GM23248 (cell line): ENCODE measurements at regions not wholly inside any gene's neighbourhood (a gene's known extent, or its start where the extent isn't known, plus 50 kb on each side); places are given as distances from the start of the nearest gene placed in this dataset.

Experiments used
- DNase-seq: peaks from one replicate; pipeline ENCODE4 v3.0.0-alpha.2; 2015
- H2AFZ ChIP-seq: fragments of 200-600 bp; sonication (generic); 2 replicates; pipeline ENCODE4 v1.6.1; 2016; ENCODE audit warnings: antibody characterized with exemption
- H3F3A ChIP-seq: fragments of 200-600 bp; sonication (generic); 2 replicates; pipeline ENCODE4 v1.6.1; 2016; ENCODE audit warnings: mild to moderate bottlenecking, antibody characterized with exemption, mixed run types; ENCODE audit not compliant: insufficient read depth
- H3K27ac ChIP-seq: fragments of 200-600 bp; sonication (generic); 2 replicates; pipeline ENCODE4 v1.5.1; 2016; ENCODE audit warnings: mild to moderate bottlenecking
- H3K27me3 ChIP-seq: fragments of 200-600 bp; sonication (generic); replicated peaks from 2 replicates; pipeline ENCODE4 v1.6.1; 2016; ENCODE audit warnings: mild to moderate bottlenecking; ENCODE audit not compliant: insufficient read depth
- H3K36me3 ChIP-seq: fragments of 200-600 bp; sonication (generic); 2 replicates; pipeline ENCODE4 v1.6.1; 2016; ENCODE audit warnings: low read depth, mild to moderate bottlenecking
- H3K4me1 ChIP-seq: fragments of 200-600 bp; sonication (generic); 2 replicates; pipeline ENCODE4 v1.6.1; 2016; ENCODE audit warnings: mild to moderate bottlenecking; ENCODE audit not compliant: insufficient read depth
- H3K4me2 ChIP-seq: fragments of 200-600 bp; sonication (generic); one replicate; pipeline ENCODE4 v1.6.1; 2016; ENCODE audit warnings: mild to moderate bottlenecking; ENCODE audit not compliant: unreplicated experiment
- H3K4me3 ChIP-seq: fragments of 200-600 bp; sonication (generic); 2 replicates; pipeline ENCODE4 v1.5.1; 2016; ENCODE audit warnings: mild to moderate bottlenecking
- H3K79me2 ChIP-seq: fragments of 200-600 bp; sonication (generic); 2 replicates; pipeline ENCODE4 v1.6.1; 2016; ENCODE audit warnings: mild to moderate bottlenecking; ENCODE audit not compliant: insufficient read depth
- H3K9ac ChIP-seq: fragments of 200-600 bp; sonication (generic); 2 replicates; pipeline ENCODE4 v1.6.1; 2016; ENCODE audit warnings: mild to moderate bottlenecking
- H3K9me2 ChIP-seq: fragments of 200-600 bp; sonication (generic); 2 replicates; pipeline ENCODE4 v1.6.1; 2016; ENCODE audit warnings: mixed run types, mild to moderate bottlenecking, moderate library complexity; ENCODE audit not compliant: insufficient read depth
- H3K9me3 ChIP-seq: fragments of 200-600 bp; sonication (generic); one replicate; pipeline ENCODE4 v1.6.1; 2017; ENCODE audit warnings: low read depth
- H4K20me1 ChIP-seq: fragments of 200-600 bp; sonication (generic); 2 replicates; pipeline ENCODE4 v1.6.0; 2016; ENCODE audit not compliant: insufficient read depth
- EZH2 ChIP-seq: fragments of 200-600 bp; sonication (generic); IDR thresholded peaks from 2 replicates; pipeline ENCODE4 v1.6.1; 2018; ENCODE audit warnings: antibody characterized with exemption, mild to moderate bottlenecking; ENCODE audit not compliant: insufficient read depth, poor library complexity, severe bottlenecking
- EZH2phosphoT487 ChIP-seq: fragments of 200-600 bp; sonication (generic); IDR thresholded peaks from 2 replicates; pipeline ENCODE4 v1.6.1; 2018; ENCODE audit warnings: antibody characterized with exemption, moderate library complexity, mild to moderate bottlenecking, low read depth; ENCODE audit not compliant: insufficient read depth
- WGBS, 2 experiments: methylation state at CpG; one replicate each; pipeline ENCODE4 v1.1.6; 2015 to 2017; ENCODE audit warnings: low lambda C conversion rate in 2 of 2, low coverage in 1 of 2; ENCODE audit errors: missing lambda C conversion rate in 2 of 2; 5-methylcytosine and 5-hydroxymethylcytosine counted together
- in situ Hi-C: fragments of 300-500 bp; cut with MboI; formaldehyde crosslinking; loops from 2 replicates; pipeline ENCODE4 v1.15.0; 2020

DNA sequence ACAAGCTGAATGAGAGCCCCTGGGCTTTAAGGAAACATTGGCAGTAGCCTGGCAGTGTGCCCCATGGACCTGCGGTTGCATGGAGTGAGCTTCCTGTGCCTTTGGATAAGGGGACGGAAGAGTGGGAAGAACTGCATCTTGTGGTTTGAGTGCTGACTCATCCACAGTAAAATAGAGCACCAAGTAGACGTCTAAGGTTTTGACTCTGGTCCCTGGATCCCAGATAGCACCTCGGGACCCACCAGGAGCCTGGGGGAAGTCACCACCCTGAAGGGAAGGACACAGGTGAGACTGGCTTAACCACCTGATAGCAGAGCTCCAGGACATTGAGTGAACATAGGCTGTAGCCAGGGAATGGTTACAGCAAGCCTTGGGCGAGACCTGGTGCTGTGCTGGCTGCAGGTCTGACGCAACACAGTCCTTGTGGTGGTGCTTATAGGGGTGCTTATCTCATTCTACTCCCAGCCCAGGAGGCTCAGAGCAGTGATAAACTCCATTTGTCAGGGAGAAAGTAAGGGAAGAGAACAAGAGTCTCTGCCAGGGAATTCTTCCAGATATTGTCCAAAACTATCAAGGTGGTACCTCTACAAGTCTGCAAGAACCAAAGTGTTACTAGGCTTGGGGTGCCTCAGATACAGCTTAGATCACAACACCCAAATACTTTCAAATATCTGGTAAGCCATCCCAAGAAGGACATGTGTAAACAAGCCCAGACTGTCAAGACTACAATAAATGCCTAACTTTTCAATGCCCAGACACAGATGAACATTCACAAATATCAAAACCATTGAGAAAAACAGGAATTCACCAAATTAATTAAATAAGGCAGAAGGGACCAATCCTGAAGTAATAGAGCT, 123.6 kb upstream of the TET2 start:
- Histone ChIP-seq H3K4me3 (no peak overlapping the region), H3K9me2 (no peaks in the 10 kb centered on the region), H3K27ac (no peak overlapping the region), H3K27me3 (no peaks in the 10 kb centered on the region), H3K9ac (no peak overlapping the region), H3K4me2 (no peak overlapping the region), H3K9me3 (no peaks in the 10 kb centered on the region), H3F3A (no peaks in the 10 kb centered on the region), H4K20me1 (no peaks in the 10 kb centered on the region), H3K4me1 (no peaks in the 10 kb centered on the region), H3K36me3 (no peaks in the 10 kb centered on the region), H2AFZ (no peak overlapping the region), H3K79me2 (no peaks in the 10 kb centered on the region)
- 22 to 23% methylated on average over 6 of the region's 6 CpGs for WGBS, 2 experiments
- in situ Hi-C loops: no loop called here
- DNase-seq: no peak
- TF ChIP-seq EZH2phosphoT487 (no peak), EZH2 (no peak)

DNA sequence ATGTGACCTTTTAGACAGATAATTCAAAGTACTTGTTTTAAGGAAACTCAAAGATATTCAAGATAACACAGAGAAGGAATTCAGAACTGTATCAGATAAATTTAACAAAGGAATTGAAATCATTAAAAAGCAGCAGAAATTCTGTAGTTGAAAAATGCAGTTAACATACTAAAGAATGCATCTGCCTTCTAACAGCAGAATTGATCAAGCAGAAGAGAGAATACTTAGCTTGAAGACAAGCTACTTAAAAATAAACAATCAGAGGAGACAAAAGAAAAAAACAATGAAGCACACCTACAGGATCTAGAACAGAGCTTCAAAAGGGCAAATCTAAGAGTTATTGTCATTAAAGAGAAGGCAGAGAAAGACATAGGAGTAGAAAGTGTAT, 123.0 kb upstream of the TET2 start:
- Histone ChIP-seq H2AFZ (no peak overlapping the region), H3K4me1 (no peaks in the 10 kb centered on the region), H3K4me2 (no peak overlapping the region), H3K9me3 (no peaks in the 10 kb centered on the region), H3K36me3 (no peaks in the 10 kb centered on the region), H3K79me2 (no peaks in the 10 kb centered on the region), H3K4me3 (no peak overlapping the region), H3K9ac (no peak overlapping the region), H4K20me1 (no peaks in the 10 kb centered on the region), H3K9me2 (no peaks in the 10 kb centered on the region), H3K27me3 (no peaks in the 10 kb centered on the region), H3K27ac (no peak overlapping the region), H3F3A (no peaks in the 10 kb centered on the region)
- TF ChIP-seq EZH2: no peak
- no peak for TF ChIP-seq EZH2phosphoT487
- no peak for DNase-seq
- in situ Hi-C loops: no loop called here

DNA sequence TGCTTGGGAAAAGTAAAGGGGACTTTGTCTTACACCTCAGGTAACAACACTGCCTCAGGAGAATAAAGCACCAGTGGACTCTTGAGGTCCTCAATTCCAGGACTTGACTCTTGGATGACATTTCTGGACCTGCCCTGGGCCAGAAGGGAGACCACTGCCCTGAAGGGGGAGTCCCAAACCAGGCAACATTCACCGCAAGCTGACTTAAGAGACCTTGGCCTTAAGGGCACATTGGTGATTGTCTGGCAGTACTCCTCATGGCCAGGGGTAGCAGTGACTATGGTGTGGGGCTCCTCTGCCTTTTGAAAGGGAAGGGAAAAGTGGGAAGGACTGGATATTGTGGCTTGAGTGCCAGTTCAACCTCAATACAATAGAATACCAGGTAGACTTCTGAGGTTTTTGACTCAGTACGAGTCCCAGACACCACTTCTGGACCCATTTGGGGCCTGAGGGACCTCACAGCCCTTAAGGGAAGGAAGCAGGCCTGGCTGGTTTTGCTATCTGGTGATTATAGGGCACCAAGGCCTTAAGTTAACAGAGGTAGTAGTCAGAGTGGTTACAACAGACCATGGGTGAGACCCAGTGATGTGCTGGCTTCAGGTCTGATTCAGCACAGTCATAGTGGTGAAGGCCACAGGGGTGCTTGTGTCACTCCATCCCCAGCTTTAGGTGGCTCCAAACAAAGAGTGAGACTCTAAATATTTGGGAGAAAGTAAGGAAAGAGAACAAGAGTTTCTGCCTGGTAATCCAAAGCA, 121.2 kb upstream of the TET2 start:
- H3K36me3 ChIP-seq: no peaks in the 10 kb centered on the region
- WGBS, 2 experiments: 43 to 58% methylated on average over 2 of the region's 2 CpGs
- no peak overlapping the region for H3K4me2 ChIP-seq
- no peaks in the 10 kb centered on the region for H3K9me3 ChIP-seq
- H2AFZ ChIP-seq: no peak overlapping the region
- no peak for TF ChIP-seq EZH2
- no peak for TF ChIP-seq EZH2phosphoT487
- no peak overlapping the region for H3K27ac ChIP-seq
- no peaks in the 10 kb centered on the region for H3K9me2 ChIP-seq
- in situ Hi-C loops: no loop called here
- H3K9ac ChIP-seq: no peak overlapping the region
- H3K27me3 ChIP-seq: no peaks in the 10 kb centered on the region
- no peaks in the 10 kb centered on the region for H3K4me1 ChIP-seq
- H3F3A ChIP-seq: no peaks in the 10 kb centered on the region
- H3K79me2 ChIP-seq: no peaks in the 10 kb centered on the region
- no peak overlapping the region for H3K4me3 ChIP-seq
- no peaks in the 10 kb centered on the region for H4K20me1 ChIP-seq
- DNase-seq: no peak

DNA sequence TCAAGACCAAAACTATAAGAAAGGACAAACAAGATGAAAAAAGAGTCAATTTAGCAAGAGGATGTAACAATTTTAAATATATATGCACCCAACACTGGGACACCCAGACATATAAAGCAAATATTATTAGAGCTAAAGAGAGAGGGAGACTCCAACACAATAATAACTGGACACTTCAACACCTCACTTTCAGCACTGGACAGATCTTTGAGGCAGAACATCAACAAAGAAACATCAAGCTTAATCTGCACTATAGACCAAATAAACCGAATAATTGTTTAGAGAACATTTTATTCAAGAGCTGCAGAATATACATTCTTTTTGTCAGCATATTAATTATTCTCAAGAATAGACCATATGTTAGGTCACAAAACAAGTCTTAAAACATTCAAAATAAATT, 109.7 kb upstream of the TET2 start:
- H3K9me2 ChIP-seq: no peaks in the 10 kb centered on the region
- TF ChIP-seq EZH2 (no peak), EZH2phosphoT487 (no peak)
- 49 to 60% methylated on average over 1 of the region's 1 CpG for WGBS, 2 experiments

DNA sequence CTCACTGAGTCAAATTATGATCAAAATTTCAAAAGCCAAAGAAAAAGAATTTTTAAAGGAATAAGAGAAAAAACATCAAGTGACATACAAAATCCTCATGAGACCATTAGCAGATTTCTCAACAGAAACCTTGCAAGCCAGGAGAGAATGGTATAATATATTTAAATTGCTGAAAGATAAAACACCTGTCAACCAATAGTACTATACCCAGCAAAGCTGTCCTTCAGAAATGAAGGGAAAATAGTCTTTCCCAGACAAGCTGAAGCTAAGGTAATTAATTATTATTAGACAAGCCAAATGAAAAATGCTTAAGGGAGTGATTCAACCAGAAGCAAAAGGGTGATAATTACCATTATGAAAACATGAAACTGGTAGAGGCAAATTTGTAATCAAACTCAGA, 104.2 kb upstream of the TET2 start:
- H3K79me2 ChIP-seq: no peaks in the 10 kb centered on the region
- no peak for DNase-seq
- H3K4me2 ChIP-seq: no peak overlapping the region
- no peaks in the 10 kb centered on the region for H3K4me1 ChIP-seq
- H4K20me1 ChIP-seq: no peaks in the 10 kb centered on the region
- peaks cover 4% of the 10 kb centered on the region for H3K9me3 ChIP-seq
- no peak overlapping the region for H3K4me3 ChIP-seq
- TF ChIP-seq EZH2phosphoT487 (no peak), EZH2 (no peak)
- H3K9ac ChIP-seq: no peak overlapping the region
- in situ Hi-C loops: no loop called here
- no peaks in the 10 kb centered on the region for H3F3A ChIP-seq
- H3K27ac ChIP-seq: no peak overlapping the region
- H3K27me3 ChIP-seq: no peaks in the 10 kb centered on the region
- H3K36me3 ChIP-seq: no peaks in the 10 kb centered on the region
- no peaks in the 10 kb centered on the region for H3K9me2 ChIP-seq
- H2AFZ ChIP-seq: no peak overlapping the region

More for the DNA sequence above, 109.7 kb upstream of the TET2 start:
- in situ Hi-C loops: no loop called here
- Histone ChIP-seq H3K9me3 (peaks cover 4% of the 10 kb centered on the region), H3F3A (no peaks in the 10 kb centered on the region), H4K20me1 (no peaks in the 10 kb centered on the region), H3K4me3 (no peak overlapping the region), H3K9ac (no peak overlapping the region), H3K27me3 (no peaks in the 10 kb centered on the region), H3K4me2 (no peak overlapping the region), H3K79me2 (no peaks in the 10 kb centered on the region), H3K27ac (no peak overlapping the region), H3K36me3 (no peaks in the 10 kb centered on the region), H3K4me1 (no peaks in the 10 kb centered on the region), H2AFZ (no peak overlapping the region)
- DNase-seq: no peak
